IMR-90 (cell line): ENCODE measurements at regions not wholly inside any gene's neighbourhood (a gene's known extent, or its start where the extent isn't known, plus 50 kb on each side); places are given as distances from the start of the nearest gene placed in this dataset.
A peak's percentile ranks its signal among the peaks of the same experiment; 100 is the strongest.

Experiments
- ATAC-seq: fragments of 200-7000 bp; cut with Tn5 transposase; 2 replicates; pipeline ENCODE4 v1.9.1; 2020; ENCODE audit warnings: low read depth, mild to moderate bottlenecking, moderate library complexity
- BruUV-seq: library from RNA; stranded (reverse); fragments of 400-500 nt; replicated peaks from 2 replicates; lab custom pipeline; 2021; lab: Mats Ljungman, UMichigan
- CTCF ChIA-PET: fragments of 300-600 bp; formaldehyde crosslinking; extraction: SDS; loops from one replicate; lab custom pipeline; 2021; ENCODE audit warnings: antibody characterized with exemption; lab: Yijun Ruan, JAX
- POLR2A ChIA-PET: fragments of 300-600 bp; sonication (Branson Sonifier 250); formaldehyde crosslinking; loops from one replicate; lab custom pipeline; 2022; ENCODE audit warnings: antibody characterized with exemption; ENCODE audit not compliant: unreplicated experiment; lab: Charles Lee
- DNase-seq: peaks from one replicate; pipeline ENCODE4 v3.0.0; 2013
- H2AFZ ChIP-seq: replicated peaks from 2 replicates; pipeline ENCODE3; 2013; ENCODE audit warnings: low read length, mild to moderate bottlenecking; ENCODE audit not compliant: poor library complexity
- H2AK5ac ChIP-seq: 2 replicates; pipeline ENCODE4 v1.6.1; 2013; ENCODE audit warnings: low read depth, low read length, inconsistent platforms
- H2AK9ac ChIP-seq: replicated peaks from 2 replicates; pipeline ENCODE3; 2013; ENCODE audit warnings: mild to moderate bottlenecking, low read depth, low read length, moderate library complexity; ENCODE audit not compliant: poor library complexity
- H2BK120ac ChIP-seq: 2 replicates; pipeline ENCODE4 v1.6.1; 2013; ENCODE audit warnings: low read depth, low read length, inconsistent platforms
- H2BK15ac ChIP-seq: 3 replicates; pipeline ENCODE4 v1.6.1; 2013; ENCODE audit warnings: low read depth, low read length, inconsistent platforms
- H2BK20ac ChIP-seq: 2 replicates; pipeline ENCODE4 v1.6.1; 2013; ENCODE audit warnings: low read depth, mild to moderate bottlenecking, inconsistent platforms, low read length, moderate library complexity
- H2BK5ac ChIP-seq: 2 replicates; pipeline ENCODE4 v1.6.1; 2013; ENCODE audit warnings: mild to moderate bottlenecking, low read depth, low read length, inconsistent platforms; ENCODE audit not compliant: poor library complexity, severe bottlenecking
- H3K14ac ChIP-seq: replicated peaks from 2 replicates; pipeline ENCODE4 v1.6.1; 2013; ENCODE audit warnings: low read depth, low read length, inconsistent platforms
- H3K18ac ChIP-seq: 2 replicates; pipeline ENCODE4 v1.6.1; 2013; ENCODE audit warnings: low read depth, low read length, control low read depth
- H3K23ac ChIP-seq: 2 replicates; pipeline ENCODE4 v1.6.1; 2013; ENCODE audit warnings: low read depth, low read length, inconsistent platforms
- H3K27ac ChIP-seq: 2 replicates; pipeline ENCODE4 v1.5.1; 2013; ENCODE audit warnings: mild to moderate bottlenecking, control low read depth, low read length; ENCODE audit not compliant: insufficient read depth
- H3K27me3 ChIP-seq: 2 replicates; pipeline ENCODE4 v1.6.1; 2013; ENCODE audit warnings: low read length; ENCODE audit not compliant: control insufficient read depth, insufficient read depth
- H3K36me3 ChIP-seq: 2 replicates; pipeline ENCODE4 v1.6.1; 2013; ENCODE audit warnings: low read length, mixed read lengths; ENCODE audit not compliant: control insufficient read depth, insufficient read depth
- H3K4ac ChIP-seq: 2 replicates; pipeline ENCODE4 v1.6.1; 2013; ENCODE audit warnings: low read depth, low read length, inconsistent platforms
- H3K4me1 ChIP-seq: 2 replicates; pipeline ENCODE4 v1.6.1; 2013; ENCODE audit warnings: low read length, mixed read lengths; ENCODE audit not compliant: control insufficient read depth, insufficient read depth
- H3K4me2 ChIP-seq: 2 replicates; pipeline ENCODE4 v1.6.1; 2013; ENCODE audit warnings: low read depth, mild to moderate bottlenecking, control low read depth, low read length, moderate library complexity
- H3K4me3 ChIP-seq: 2 replicates; pipeline ENCODE4 v1.5.1; 2013; ENCODE audit warnings: low read depth, mild to moderate bottlenecking, control low read depth, low read length, moderate library complexity; ENCODE audit not compliant: insufficient read depth
- H3K56ac ChIP-seq: 2 replicates; pipeline ENCODE4 v1.6.1; 2013; ENCODE audit warnings: low read length, inconsistent platforms; ENCODE audit not compliant: insufficient read depth; ENCODE audit errors: extremely low read depth
- H3K79me1 ChIP-seq, 2 experiments: 2 replicates each; pipeline ENCODE4 v1.6.1; 2013; ENCODE audit warnings: low read length in 2 of 2, inconsistent platforms in 1 of 2, low read depth in 1 of 2
- H3K9ac ChIP-seq: 2 replicates; pipeline ENCODE4 v1.6.1; 2013; ENCODE audit warnings: low read depth, low read length, control low read depth
- H3K9me1 ChIP-seq: 2 replicates; pipeline ENCODE4 v1.6.1; 2013; ENCODE audit warnings: low read length, inconsistent platforms; ENCODE audit not compliant: insufficient read depth
- H3K9me3 ChIP-seq: 2 replicates; pipeline ENCODE4 v1.6.1; 2013; ENCODE audit warnings: low read length; ENCODE audit not compliant: control insufficient read depth, insufficient read depth
- H4K20me1 ChIP-seq: 2 replicates; pipeline ENCODE4 v1.6.1; 2013; ENCODE audit warnings: low read length, inconsistent platforms; ENCODE audit not compliant: insufficient read depth
- H4K5ac ChIP-seq: 2 replicates; pipeline ENCODE4 v1.6.1; 2013; ENCODE audit warnings: mild to moderate bottlenecking, low read depth, low read length, control low read depth
- H4K8ac ChIP-seq, 2 experiments: 2 replicates each; pipeline ENCODE4 v1.6.1; 2013; ENCODE audit warnings: low read depth in 2 of 2, low read length in 2 of 2, control low read depth in 1 of 2, inconsistent platforms in 1 of 2
- H4K91ac ChIP-seq: 2 replicates; pipeline ENCODE4 v1.6.1; 2013; ENCODE audit warnings: low read depth, low read length, inconsistent platforms; ENCODE audit not compliant: insufficient read depth
- CEBPB ChIP-seq: IDR thresholded peaks from 2 replicates; pipeline ENCODE4 v1.6.1; 2012; ENCODE audit warnings: low read depth, low read length, improper control_type of control experiment
- MAFK ChIP-seq: IDR thresholded peaks from 2 replicates; pipeline ENCODE4 v1.6.1; 2012; ENCODE audit warnings: low read depth, low read length, improper control_type of control experiment
- MXI1 ChIP-seq: IDR thresholded peaks from 2 replicates; pipeline ENCODE4 v1.6.1; 2012; ENCODE audit warnings: low read depth, mild to moderate bottlenecking, low read length, moderate library complexity, borderline replicate concordance
- NFE2L2 ChIP-seq: fragments of 150-350 bp; IDR thresholded peaks from 2 replicates; pipeline ENCODE4 v1.6.1; 2016; ENCODE audit warnings: low read depth, mild to moderate bottlenecking, low read length
- RAD21 ChIP-seq: IDR thresholded peaks from 2 replicates; pipeline ENCODE4 v1.6.1; 2012; ENCODE audit warnings: low read length, improper control_type of control experiment
- RFX5 ChIP-seq: IDR thresholded peaks from 2 replicates; pipeline ENCODE4 v1.8.0; 2012; ENCODE audit warnings: low read depth, mild to moderate bottlenecking, low read length, moderate library complexity
- WGBS, 2 experiments: methylation state at CpG; one replicate each; pipeline versions ENCODE4 v1.1.5 to v1.1.7; 2013; ENCODE audit warnings: missing lambda C conversion rate in 2 of 2; ENCODE audit not compliant: insufficient read length in 1 of 2; ENCODE audit errors: extremely low coverage in 2 of 2; 5-methylcytosine and 5-hydroxymethylcytosine counted together
- dilution Hi-C: fragments of 300-500 bp; cut with HindIII; formaldehyde crosslinking; loops from one replicate; pipeline ENCODE4 v1.14.3; 2018; ENCODE audit warnings: low sequenced_read_pairs; ENCODE audit not compliant: unreplicated experiment
- in situ Hi-C: fragments of 300-500 bp; cut with MboI; formaldehyde crosslinking; loops from 3 replicates; pipeline ENCODE4 v1.14.3; 2019; ENCODE audit warnings: low sequenced_read_pairs, inconsistent platforms, mixed read lengths
- intact Hi-C: fragments of 100-400 bp; cut with micrococcal nuclease; formaldehyde crosslinking; loops from 2 replicates; pipeline ENCODE4 v1.10.0; 2022

GRCh38 chr7:26955516-26955915 lies 91.1 kb upstream of the SKAP2 start:
- no peak for DNase-seq
- H3K9me3 ChIP-seq: no peaks in the 10 kb centered on the region
- no peak overlapping the region for H2BK15ac ChIP-seq
- H2AK9ac ChIP-seq: no peak overlapping the region
- H3K4ac ChIP-seq: no peak overlapping the region
- ATAC-seq: no peak
- no peak overlapping the region for H4K8ac ChIP-seq
- H2AFZ ChIP-seq: no peak overlapping the region
- no peak overlapping the region for H3K4me2 ChIP-seq
- intact Hi-C loops (no loop called here), in situ Hi-C loops (no loop called here), dilution Hi-C loops (no loop called here)
- ChIA-PET CTCF (no interaction called here), POLR2A (no interaction called here)
- H3K14ac ChIP-seq: no peak overlapping the region
- no peaks in the 10 kb centered on the region for H3K79me1 ChIP-seq
- H3K56ac ChIP-seq: no peak overlapping the region
- H4K20me1 ChIP-seq: no peaks in the 10 kb centered on the region
- BruUV-seq: no TSS peak
- H2AK5ac ChIP-seq: no peak overlapping the region
- no peak overlapping the region for H2BK120ac ChIP-seq
- peak overlapping the region; percentile 50 for H2BK5ac ChIP-seq
- no peak overlapping the region for H3K23ac ChIP-seq
- H3K4me1 ChIP-seq: no peaks in the 10 kb centered on the region
- no peak overlapping the region for H3K9ac ChIP-seq
- no peak overlapping the region for H3K18ac ChIP-seq
- no peak overlapping the region for H4K5ac ChIP-seq
- H3K27me3 ChIP-seq: no peaks in the 10 kb centered on the region; the same call in 1 of the 2 replicates
- H3K4me3 ChIP-seq: no peak overlapping the region
- no peak overlapping the region for H3K27ac ChIP-seq
- H3K9me1 ChIP-seq: no peaks in the 10 kb centered on the region
- no peaks in the 10 kb centered on the region for H3K36me3 ChIP-seq
- no CpG with 5 or more reads among the region's 2 CpGs for WGBS, 2 experiments
- TF ChIP-seq NFE2L2: no peak
- no peak for TF ChIP-seq RAD21
- no peak for TF ChIP-seq CEBPB
- TF ChIP-seq MXI1: no peak
- TF ChIP-seq RFX5: no peak
- no peak for TF ChIP-seq MAFK
- no peak overlapping the region for H4K91ac ChIP-seq
- no peak overlapping the region for H2BK20ac ChIP-seq
